ENCODE measurements at regions not wholly inside any gene's neighbourhood (a gene's known extent, or its start where the extent isn't known, plus 50 kb on each side); places are given as distances from the start of the nearest gene placed in this dataset.
"Not testable (repeated sequence)": the region's sequence is repeated elsewhere in the genome, so short reads cannot be mapped to it uniquely, and the experiment has no call there.

DNA sequence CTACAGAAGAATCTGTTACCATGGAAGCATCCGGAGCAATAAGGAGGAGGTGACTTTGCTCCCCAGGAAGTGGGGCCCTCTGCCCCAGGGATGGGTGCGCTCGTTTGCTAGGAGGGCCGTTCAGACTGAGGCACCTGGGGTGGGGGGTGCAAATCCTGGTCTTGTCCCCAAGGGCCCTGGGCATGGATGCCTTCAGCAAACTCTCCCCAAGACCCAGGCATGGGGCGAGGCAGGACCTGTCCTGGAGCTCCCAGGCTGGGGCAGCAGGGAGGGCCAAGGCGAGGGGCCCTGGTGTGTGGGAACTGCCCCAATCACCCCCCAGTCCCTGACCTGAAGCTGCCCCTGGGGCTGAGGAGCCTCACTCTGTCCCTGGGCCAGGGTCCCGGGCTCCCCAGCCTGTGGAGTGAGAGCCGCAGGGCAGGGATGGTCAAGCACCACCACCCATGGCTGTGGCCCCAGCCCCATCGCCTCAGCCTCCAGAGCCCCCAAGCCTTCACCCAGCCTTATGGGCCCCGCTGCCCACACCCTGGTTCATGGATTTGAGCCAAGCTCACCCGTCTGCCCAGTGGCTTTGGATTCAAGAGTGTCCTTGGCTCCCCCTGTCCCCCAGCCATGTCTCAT lies 240.6 kb upstream of the SGCG start:
- no peak for DNase-seq (ENCODE audit: low read depth)

DNA sequence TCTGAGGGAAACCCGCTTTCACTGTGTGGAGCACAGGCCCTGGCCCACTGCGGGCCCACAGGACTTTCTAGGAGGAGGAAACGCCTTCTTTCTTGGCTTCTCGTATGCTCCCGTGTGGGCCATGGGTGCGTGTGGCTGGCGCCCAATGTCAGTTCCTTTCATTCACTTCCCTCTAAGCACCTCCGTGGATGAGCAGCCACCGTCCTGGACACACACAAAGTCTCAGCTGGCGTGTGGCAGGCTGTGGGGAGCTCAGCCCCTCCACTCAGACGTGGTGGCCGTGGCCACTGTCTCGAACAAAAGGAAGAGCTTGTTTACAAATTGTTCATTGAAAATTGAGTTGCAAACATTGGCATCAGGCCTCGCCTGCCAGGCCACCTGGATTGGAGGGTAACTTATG lies 240.0 kb upstream of the SGCG start:
- no peak for DNase-seq (ENCODE audit: low read depth)

DNA sequence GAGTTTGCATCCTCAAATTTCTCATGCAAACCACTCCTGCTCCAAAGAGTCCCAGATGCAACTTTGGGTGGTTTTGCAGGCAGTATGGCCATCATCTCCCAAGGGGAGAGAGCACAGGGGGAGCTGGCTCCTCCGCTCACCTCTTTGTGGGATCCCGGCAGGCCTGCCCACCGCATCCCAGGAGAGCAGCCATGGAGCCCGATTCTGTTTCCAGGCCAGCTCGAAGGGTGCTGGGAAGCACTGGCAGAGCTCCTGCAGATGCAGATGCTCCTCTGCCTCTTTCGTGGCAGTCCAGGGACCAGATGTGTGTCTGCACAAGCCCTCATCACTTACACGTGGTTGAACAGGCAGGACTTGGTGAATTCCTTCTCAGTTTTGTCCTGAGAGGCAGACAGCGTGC lies 239.3 kb upstream of the SGCG start:
- not testable (repeated sequence) for DNase-seq (ENCODE audit: low read depth)

DNA sequence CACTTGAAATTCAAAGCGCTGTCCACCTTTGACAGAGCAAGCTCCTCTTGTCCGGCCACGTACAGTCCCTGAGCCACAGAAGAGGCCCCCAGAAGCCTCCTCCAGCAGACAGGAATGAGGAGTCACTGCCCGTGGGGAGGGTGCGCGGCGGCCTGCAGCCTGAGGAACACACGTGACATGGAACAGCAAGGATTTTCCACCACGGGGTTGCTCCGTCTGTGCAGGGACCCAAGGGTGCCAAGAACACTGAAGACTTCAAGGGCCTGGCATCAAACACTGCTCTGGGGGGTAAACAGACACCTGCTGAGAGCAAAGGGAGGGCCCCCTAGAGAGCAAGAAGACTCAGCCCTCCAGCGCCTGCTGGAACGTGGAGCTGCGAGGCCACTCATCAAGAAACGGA lies 237.9 kb upstream of the SGCG start:
- not testable (repeated sequence) for DNase-seq (ENCODE audit: low read depth)

DNA sequence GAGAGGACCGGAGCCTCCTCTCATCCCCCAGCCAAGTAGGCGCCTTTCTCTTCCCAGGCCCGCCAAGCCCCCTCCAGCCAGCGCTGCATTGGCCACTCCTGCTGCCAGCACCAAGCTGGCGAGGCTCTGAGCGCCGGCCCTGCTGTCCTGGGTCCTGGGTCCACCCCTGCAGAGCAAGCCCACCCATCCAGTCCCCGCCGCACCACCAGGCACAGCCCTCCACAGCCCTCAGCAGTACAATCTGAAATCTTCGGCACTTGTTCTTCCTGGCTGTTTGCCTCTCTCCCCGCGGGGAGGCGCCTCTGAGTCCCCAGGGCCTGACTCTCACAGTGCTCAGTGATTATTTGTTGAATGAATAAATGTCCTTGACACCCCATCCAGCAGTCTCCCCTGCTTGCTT lies 236.4 kb upstream of the SGCG start:
- DNase-seq (ENCODE audit: low read depth), result no peak

DNA sequence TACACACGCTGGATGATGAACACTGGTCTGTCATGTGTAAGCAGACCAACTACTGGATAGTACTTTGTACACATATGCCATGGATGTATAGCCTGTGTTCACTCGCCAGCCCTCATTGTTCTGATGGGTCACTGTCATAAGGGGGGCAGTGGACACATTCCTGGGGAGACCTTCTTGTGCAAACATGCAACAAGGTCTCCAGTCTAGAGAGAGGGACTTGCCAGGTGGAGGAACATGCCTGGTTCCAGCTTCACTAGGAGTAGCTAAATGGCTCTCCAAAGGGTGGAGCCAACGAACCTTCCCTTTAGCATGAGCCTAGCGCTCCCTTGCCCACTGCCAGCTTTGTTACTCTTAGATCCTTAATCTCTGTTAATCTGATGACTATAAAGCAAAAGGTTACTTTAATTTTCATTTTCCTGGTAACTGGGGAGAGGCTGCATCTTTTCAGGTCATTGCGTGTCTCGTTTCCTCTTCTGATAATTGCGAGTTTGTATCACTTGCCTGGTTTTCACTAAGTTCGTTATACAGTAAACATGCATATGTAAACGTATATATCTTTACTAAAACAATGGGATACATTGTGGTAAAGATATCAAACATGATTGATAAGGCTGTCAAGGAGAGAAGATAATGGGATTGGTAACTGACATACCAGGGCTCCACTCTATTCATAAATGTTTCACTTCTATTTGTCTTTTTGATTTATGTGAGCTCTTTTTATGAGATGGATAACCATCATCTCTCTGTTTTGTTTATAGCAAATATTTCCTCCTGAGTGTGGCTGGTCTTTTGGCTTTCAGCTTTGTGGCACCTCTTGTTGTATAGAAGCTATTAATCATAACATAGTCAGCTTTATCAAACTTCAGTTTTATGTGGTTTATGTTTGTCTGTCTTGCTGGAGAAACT lies 235.2 kb upstream of the SGCG start:
- no peak for DNase-seq (ENCODE audit: low read depth)

DNA sequence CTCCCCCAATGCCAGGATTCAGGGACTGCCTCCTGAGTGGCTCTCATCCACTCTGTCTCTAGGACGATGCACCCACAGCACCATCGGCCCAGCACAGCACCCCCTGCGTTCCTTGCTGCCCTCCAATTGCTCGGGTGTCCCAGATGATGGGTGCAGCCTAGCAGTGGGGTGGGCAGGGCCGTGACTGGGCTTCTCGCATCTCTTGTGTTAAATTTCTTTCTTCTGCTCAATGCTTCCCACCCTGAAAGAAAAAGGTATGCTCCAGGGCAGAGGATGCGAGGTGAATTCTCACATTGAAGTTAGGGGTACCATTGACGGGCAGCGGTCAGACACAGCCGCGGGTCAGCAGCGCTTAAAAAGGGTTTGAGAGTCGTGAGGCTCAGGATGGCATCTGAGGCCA lies 232.4 kb upstream of the SGCG start:
- DNase-seq (ENCODE audit: low read depth), result no peak

DNA sequence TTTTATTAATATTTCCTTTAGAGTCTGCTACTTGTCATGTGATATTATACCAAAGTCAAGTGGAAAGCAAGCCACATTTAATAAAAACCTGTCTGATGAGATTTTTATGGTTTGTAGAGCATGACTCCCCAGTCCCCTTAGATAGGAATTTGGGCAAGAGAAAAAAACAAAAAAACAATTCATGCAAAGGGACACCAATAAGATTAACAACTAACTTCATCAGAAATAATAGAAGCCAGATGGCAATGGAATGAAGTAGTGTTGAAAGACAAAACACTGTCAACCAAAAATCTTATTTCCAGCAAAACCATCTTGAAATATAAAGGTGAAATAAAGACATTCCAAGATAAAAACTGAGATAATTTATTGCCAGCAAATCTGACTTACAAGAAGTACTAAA lies 228.8 kb upstream of the SGCG start:
- DNase-seq (ENCODE audit: low read depth), result not testable (repeated sequence)

DNA sequence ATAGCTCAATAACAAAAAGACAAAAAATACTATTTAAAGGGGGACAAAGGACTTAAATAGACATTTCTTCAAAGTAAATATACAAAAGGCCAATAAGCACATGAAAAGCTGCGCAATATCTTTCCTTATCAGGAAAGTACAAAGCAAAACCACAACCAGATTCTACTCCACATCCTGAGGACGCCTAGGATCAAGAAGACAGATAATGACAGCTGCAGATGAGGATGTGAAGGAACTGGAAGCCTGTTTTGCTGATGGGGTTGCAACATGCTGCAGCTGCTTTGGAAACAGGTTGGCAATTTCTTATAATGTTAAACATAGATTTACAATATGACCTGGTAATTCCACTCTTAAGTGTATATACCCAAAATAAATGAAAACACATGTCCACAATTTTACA lies 225.6 kb upstream of the SGCG start:
- not testable (repeated sequence) for DNase-seq (ENCODE audit: low read depth)

DNA sequence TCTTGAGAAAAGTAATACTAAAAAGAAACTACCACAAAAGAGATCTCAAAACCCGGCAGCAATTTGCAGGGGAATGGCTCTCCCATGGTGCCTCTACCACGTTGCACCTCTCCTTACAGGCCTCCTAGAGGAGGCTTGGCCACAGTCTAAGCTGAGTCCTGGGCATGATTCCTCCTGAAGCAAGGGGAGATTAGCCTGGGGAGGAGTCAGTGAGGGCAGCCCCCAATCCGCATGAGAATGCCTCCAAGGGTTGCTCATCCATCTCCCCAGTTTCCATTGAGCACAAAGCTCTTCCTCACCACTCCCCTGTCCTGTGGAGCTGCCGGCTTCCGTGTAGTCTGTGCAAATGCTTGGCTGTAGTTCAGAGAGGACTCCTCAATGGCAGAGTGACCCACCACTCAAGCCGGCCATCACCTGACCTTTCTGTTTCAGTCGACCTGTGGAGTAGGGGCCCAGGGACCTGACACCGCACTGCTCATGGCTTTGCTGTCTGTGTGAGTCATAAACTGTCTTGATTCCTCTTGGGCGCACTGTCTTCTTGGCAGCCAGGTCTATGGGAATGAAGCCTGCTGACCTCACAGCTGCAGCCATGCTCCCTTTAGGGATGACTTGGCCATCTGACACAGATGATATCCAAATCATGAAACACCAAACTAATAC lies 224.2 kb upstream of the SGCG start:
- not testable (repeated sequence) for DNase-seq (ENCODE audit: low read depth)

DNA sequence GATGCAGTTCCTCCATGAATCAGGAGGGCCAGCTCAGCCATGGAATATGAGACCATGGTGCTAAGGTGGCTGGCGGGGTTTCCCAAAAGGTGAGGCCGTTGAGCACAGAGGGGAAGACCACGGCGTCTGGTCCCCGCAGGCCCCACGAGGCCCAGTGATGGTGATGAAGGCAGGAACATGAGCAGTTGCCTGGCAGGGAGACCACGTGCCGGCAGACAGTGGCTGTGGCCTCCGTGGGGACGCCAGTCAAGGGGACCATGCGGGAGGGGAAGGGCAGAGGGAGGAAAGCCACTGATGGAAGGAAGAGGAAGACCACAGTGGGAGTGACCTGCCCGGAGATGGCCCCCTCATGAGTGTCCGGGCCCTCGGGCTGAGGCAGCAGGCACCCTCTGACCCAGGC lies 220.9 kb upstream of the SGCG start:
- DNase-seq (ENCODE audit: low read depth), result not testable (repeated sequence)

DNA sequence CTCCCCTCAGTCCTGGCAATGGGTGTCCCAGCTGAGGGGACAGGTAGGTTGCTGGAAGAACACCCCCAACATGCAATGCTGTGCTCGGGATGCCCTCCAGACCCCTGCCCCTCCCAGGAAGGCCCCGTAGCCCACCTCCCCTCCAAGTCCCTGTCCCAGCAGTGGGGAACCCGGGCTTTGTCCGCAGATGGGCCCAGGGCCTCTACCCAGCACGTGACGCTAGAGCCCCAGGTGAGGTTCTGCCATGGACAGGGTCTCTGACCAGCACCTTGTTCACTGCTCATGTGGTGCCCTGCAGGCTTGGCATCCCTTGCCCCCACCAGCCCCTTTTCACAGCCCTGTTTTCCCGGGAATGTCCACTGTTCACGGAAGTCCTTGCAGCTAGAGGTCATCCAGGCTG lies 220.0 kb upstream of the SGCG start:
- DNase-seq (ENCODE audit: low read depth), result no peak

DNA sequence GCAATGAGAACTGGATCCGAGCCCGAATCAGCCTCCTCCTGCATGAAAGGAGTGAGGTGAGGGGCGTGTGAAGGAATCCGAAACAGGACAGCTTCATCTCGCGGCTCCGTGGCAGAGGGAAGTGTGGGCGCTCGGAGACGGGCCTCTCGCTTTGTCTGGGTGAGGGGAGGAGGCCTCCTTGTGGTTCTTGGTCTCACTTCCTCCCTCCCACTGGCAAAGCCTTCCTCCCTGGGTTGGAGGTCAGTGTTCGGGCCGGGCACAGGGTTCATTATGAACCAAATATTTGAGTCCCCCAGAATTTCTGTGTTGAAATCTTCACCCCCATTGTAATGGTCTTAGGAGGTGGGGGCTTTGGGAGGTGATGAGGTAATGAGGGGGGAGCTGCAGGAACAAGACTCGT lies 219.4 kb upstream of the SGCG start:
- DNase-seq (ENCODE audit: low read depth), result not testable (repeated sequence)

DNA sequence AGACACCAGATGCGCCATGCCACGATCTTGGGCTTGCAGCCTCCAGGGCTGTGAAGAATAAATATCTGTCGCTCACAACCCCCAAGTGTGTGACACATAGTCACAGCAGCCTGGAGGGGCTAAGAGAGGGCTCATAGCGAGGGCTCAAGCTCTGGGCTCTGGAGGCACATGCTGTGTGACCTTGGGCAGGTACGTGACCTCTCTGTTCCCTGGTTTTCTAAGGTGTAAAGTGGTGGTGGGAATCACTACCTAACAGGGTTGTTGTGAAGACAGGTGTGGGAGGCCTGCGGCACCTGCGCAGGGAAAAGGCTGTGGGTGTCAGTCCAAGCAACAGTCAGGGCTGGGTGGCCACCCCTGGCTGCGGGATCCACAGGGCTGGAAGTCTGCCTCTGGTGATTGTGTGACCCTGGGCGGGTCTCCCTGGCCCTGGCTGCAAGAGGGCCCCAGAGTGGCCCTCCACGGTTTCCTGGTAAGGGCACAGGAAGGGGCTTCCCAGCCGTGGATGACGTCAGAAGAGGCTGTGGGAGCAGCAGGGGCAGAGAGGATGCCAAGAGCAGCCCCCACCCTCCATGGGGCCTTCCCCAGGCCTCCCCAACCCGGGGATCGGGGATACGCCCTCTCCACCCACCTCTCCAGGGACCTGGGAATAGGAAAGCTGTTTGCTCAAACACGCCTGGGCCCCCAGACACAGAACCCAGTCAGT lies 218.8 kb upstream of the SGCG start:
- no peak for DNase-seq (ENCODE audit: low read depth)

DNA sequence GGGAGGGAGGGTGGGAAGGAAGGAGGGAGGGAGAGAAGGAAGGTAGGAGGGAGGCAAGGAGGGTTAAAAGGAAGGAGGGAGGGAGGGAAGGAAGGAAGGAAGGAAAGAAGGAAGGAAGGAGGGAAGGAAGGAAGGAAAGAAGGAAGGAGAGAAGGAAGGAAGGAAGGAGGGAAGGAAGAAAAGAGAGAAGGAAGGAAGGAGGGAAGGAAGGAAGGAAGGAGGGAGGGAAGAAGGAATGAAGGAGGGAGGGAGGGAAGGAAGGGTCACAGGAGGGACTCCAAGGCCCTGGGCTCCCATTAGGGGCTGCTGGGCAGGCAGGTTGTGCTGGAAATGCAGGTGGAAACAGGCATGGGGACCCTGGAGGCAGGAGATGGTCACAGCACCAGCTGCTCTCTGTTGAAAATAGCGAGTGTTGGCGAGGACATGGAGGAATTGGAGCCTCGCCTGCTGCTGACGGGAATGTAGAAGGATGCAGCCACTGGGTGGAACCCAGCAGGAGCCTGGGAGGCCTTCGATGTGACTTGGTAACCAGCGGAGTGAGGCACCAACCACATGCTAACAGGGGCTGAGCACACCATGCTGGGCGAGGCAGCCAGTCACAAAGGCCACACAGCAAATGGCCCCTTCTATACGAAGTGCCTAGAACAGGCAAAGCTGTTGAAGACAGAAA lies 217.3 kb upstream of the SGCG start:
- not testable (repeated sequence) for DNase-seq (ENCODE audit: low read depth)

DNA sequence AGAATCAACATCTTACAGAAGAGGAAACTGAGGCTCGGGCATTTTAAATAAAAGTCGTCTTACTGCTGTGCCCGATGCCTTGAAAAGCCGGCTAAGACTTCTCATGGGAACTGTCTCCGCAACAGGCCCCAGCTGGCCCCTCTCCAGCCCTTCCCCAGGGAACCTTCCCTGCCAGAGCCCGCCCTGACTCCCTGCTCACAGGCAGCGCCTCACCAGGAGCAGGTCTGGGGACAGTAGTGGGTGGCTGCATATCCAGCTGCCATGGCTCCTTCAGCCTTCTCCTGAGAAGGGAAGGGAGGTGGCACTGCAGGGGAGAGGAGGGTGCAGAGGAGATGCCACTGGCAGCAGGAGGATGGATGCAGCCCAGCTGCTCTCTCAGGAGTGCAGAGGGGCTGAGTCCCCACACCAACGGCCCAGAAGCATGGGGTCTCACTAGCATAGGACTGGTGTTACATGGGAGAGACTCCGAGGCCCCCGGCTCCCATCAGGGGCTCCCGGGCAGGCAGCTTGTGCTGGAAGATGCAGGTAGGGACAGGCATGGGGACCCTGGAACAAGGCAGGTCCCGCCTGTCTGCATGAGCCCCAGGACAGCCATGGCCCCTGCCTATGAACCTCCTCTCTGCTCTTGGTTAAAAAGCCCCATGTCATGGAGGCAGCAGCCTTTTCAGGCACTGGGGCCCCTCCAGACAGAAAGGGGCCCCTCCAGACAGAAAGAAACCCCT lies 216.4 kb upstream of the SGCG start:
- no peak for DNase-seq (ENCODE audit: low read depth)

DNA sequence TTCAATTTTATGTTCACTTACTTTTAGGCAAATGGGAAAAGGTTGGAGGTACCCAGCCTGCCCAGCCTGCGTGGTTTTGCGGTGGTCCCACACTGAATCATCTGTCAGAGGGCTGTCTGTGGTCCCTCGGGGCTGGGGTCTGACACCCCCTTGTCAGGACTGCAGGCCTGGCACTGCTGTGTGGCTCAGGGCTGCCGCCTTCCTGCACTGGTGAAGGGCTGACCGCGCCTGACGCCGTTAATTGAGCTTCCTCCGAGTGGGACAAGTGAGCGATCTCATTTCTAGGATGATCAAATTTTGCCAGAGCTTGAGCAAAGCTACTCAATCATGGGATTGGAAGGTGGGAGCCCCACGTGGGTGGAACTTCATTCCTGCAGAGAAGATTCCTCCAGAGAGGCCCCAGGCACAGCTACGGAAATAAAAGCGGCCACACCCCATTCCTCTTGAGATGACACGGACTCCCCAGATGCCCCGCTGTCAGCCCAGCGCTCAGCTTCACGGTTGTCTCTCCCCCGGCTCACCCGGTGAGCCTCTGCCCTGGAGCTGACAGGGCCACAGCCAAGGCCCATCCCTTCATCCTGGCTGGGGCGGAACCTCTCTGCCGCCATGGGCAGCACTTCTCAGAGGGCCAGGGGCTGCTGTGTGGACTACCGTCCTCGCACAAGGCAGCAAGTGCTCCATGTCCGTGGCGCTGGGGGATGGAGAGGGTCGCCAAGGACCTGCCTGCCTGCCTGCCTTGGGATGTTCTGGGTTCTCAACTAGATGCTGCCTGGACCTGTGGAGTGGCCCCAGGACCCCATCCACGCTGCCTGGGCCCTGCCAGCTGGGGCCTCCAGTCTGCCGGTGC lies 215.5 kb upstream of the SGCG start:
- DNase-seq (ENCODE audit: low read depth), result not testable (repeated sequence)

DNA sequence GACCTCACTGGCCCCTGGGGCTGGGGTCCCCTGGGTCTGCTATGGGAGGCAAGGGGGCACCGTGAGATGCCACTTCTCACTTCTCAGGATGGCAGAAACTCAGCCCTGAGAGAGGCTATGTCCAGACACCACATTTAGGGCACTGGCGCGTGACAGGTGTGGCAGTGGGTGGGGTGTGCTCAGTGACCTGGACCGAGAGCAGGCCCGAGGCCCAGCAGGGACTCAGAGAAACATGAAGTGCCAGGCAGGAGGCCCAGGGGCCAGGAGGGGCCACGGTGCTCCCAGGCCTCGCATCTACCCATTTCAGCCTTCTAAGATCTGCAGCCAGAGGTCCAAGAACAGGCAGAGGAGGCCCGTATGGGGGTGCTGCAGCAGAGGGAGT lies 214.9 kb upstream of the SGCG start:
- not testable (repeated sequence) for DNase-seq (ENCODE audit: low read depth)

DNA sequence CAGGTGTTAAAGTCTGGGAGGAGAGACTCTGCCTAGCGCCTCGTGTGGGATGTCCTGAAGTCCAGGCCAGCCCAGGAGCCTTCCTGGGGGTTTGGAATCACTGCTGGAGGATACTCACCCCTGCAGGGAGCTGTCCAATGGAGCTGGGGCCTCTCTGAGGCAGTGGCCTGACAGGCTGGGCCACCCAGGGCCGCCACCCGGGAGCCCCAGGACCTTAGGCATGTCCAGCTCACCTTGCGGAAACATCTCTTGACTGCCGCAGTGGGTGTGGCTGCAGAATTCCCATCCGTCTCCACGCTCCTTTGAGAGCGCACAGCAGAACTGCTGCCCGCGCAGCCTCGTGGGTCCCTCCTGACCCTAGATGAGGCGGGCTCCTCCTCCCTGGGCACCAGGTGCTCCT lies 214.0 kb upstream of the SGCG start:
- DNase-seq (ENCODE audit: low read depth), result not testable (repeated sequence)

DNA sequence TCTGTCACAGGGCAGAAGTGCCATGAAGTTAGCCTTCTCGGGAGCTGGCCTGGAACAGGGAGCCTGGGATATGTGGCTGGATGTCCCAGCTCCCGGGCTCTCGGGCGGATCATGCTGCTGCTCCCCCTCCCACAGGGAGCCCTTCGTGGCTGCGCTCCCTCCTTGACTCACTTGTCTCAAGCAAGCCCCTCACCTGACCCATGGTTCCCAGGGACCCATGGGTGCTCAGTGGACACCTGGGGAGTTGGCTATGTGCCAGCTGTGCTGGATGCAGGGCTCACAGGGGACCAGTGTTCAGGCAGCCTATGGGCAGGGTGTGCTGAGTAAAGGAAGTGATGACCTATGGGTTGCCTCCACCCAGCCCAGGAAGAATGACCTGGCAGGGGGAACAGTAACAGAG lies 213.1 kb upstream of the SGCG start:
- no peak for DNase-seq (ENCODE audit: low read depth)

All from activated T-cell treated with anti-CD3 and anti-CD28 coated beads for 24 hours (primary cell).